ENCODE measurements at regions not wholly inside any gene's neighbourhood (a gene's known extent, or its start where the extent isn't known, plus 50 kb on each side); places are given as distances from the start of the nearest gene placed in this dataset.

DNA sequence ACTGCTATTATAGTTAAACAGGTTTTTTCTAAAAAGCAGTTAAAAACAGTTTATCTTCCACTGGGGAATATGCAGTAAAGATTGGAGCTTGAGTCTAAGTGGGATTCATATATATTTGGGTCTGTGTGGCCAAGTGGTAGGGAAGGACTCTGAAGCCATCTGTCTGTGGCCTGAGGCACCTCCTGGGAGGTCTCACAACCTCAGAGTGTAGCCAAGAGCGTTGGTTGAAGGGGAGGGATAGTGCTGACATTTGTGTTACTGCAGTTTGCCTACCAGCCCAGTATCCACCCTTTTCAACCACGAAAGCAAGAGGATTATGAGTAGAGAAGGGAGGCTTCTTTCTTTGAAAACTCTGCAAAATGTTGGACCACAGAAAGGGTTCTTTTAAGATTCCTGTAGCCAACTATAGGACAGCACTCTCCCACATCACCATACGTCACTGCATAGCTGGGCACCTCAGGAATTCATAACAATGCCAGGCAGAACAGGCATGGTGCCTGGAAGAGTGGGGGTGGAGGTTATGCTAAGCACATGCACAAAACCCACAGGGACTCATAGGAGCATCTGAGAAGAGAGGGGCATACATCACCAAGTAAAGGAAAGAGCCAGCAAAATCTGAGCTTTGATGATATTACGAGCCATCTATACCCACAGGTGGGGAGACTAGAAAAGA, 90.5 kb upstream of the HEY2 start:
- TF ChIP-seq CTCF (IDR thresholded peaks at IDR 0.05; ENCODE audit: extremely low read depth in 1 of 2, insufficient read depth in 1 of 2, low read depth in 1 of 2, low read length in 2 of 2), result no peak
- TF ChIP-seq EZH2 (IDR thresholded peaks at IDR 0.05; ENCODE audit: borderline replicate concordance, low read depth, low read length, severe bottlenecking), result no peak
- no peak for TF ChIP-seq POLR2A (IDR thresholded peaks at IDR 0.05; ENCODE audit: low read depth, low read length)

All from endothelial cell of umbilical vein (primary cell).